Calu3 (cell line): ENCODE measurements at regions not wholly inside any gene's neighbourhood (a gene's known extent, or its start where the extent isn't known, plus 50 kb on each side); places are given as distances from the start of the nearest gene placed in this dataset.
"Not testable (repeated sequence)": the region's sequence is repeated elsewhere in the genome, so short reads cannot be mapped to it uniquely, and the experiment has no call there.

Experiments
- BruUV-seq: library from RNA; stranded (reverse); fragments of 400-500 nt; replicated peaks from 2 replicates; lab custom pipeline; 2021; lab: Mats Ljungman, UMichigan
- CTCF ChIA-PET: fragments of 300-600 bp; sonication (Branson Sonifier 250); formaldehyde crosslinking; loops from one replicate; lab custom pipeline; 2022; ENCODE audit warnings: antibody characterized with exemption; lab: Charles Lee
- DNase-seq: peaks from one replicate; pipeline ENCODE4 v3.0.0; 2022
- H3K27ac Mint-ChIP-seq: one replicate; pipeline ENCODE4 v1.8.0; 2022; ENCODE audit warnings: mixed read lengths; ENCODE audit not compliant: unreplicated experiment
- H3K27me3 Mint-ChIP-seq: one replicate; pipeline ENCODE4 v1.8.0; 2022; ENCODE audit warnings: mixed read lengths; ENCODE audit not compliant: unreplicated experiment
- H3K36me3 Mint-ChIP-seq: one replicate; pipeline ENCODE4 v1.8.0; 2022; ENCODE audit warnings: mild to moderate bottlenecking, moderate library complexity, mixed read lengths; ENCODE audit not compliant: insufficient read depth, unreplicated experiment
- H3K4me1 Mint-ChIP-seq: one replicate; pipeline ENCODE4 v1.8.0; 2022; ENCODE audit warnings: mild to moderate bottlenecking, low read depth, mixed read lengths; ENCODE audit not compliant: unreplicated experiment
- H3K4me3 Mint-ChIP-seq: one replicate; pipeline ENCODE4 v1.8.0; 2022; ENCODE audit warnings: mild to moderate bottlenecking, low read depth, moderate library complexity, mixed read lengths; ENCODE audit not compliant: unreplicated experiment
- H3K9me3 Mint-ChIP-seq: one replicate; pipeline ENCODE4 v1.8.0; 2022; ENCODE audit warnings: low read depth, mixed read lengths; ENCODE audit not compliant: unreplicated experiment
- CTCF ChIP-seq: fragments of 200-600 bp; IDR thresholded peaks from one replicate; pipeline ENCODE4 v1.8.0; 2022; ENCODE audit warnings: antibody characterized with exemption; ENCODE audit not compliant: unreplicated experiment
- intact Hi-C: fragments of 100-400 bp; cut with micrococcal nuclease; formaldehyde crosslinking; loops from one replicate; pipeline ENCODE4 v1.10.0; 2022; ENCODE audit not compliant: unreplicated experiment

- TF ChIP-seq CTCF: no peak
- peaks cover 13% of the 10 kb centered on the region for H3K4me1 Mint-ChIP-seq
- H3K27ac Mint-ChIP-seq: no peak overlapping the region
- no peak overlapping the region for H3K4me3 Mint-ChIP-seq
- no TSS peak for BruUV-seq
- intact Hi-C loops: no loop called here
- no peaks in the 10 kb centered on the region for H3K36me3 Mint-ChIP-seq
- H3K9me3 Mint-ChIP-seq: no peaks in the 10 kb centered on the region
- no peaks in the 10 kb centered on the region for H3K27me3 Mint-ChIP-seq
- CTCF ChIA-PET: interaction anchor here (0.7 kb wide), 2 partner anchors 312 to 319 kb away, joined by 3 read pairs; no protein-coding TSS in a partner anchor
- no peak for DNase-seq
These were observed 108.5 kb downstream of the ZIC4 start for GRCh38 chr3:147297761-147298350.

- H3K36me3 Mint-ChIP-seq: not testable (repeated sequence)
These were observed 119.0 kb downstream of the ZIC4 start for GRCh38 chr3:147287370-147287769.

GRCh38 chr3:147269907-147270306 is 136.4 kb downstream of the ZIC4 start:
- H3K27ac Mint-ChIP-seq: no peak overlapping the region
- TF ChIP-seq CTCF: no peak
- no TSS peak for BruUV-seq
- no peak overlapping the region for H3K4me3 Mint-ChIP-seq
- no peaks in the 10 kb centered on the region for H3K36me3 Mint-ChIP-seq
- peaks cover 8% of the 10 kb centered on the region for H3K9me3 Mint-ChIP-seq
- CTCF ChIA-PET: no interaction called here
- H3K4me1 Mint-ChIP-seq: no peaks in the 10 kb centered on the region
- intact Hi-C loops: no loop called here
- no peak for DNase-seq
- H3K27me3 Mint-ChIP-seq: no peaks in the 10 kb centered on the region

More at GRCh38 chr3:147287370-147287769, 119.0 kb downstream of the ZIC4 start:
- BruUV-seq, intact Hi-C loops, H3K4me3 Mint-ChIP-seq, DNase-seq, H3K9me3 Mint-ChIP-seq, H3K27ac Mint-ChIP-seq, H3K4me1 Mint-ChIP-seq, CTCF ChIA-PET, H3K27me3 Mint-ChIP-seq: not testable (repeated sequence)

GRCh38 chr3:147267434-147267833 is 138.9 kb downstream of the ZIC4 start:
- H3K4me3 Mint-ChIP-seq: no peak overlapping the region
- no peaks in the 10 kb centered on the region for H3K4me1 Mint-ChIP-seq
- no peaks in the 10 kb centered on the region for H3K27me3 Mint-ChIP-seq
- no peak overlapping the region for H3K27ac Mint-ChIP-seq
- H3K36me3 Mint-ChIP-seq: no peaks in the 10 kb centered on the region
- TF ChIP-seq CTCF: no peak
- no peak for DNase-seq
- H3K9me3 Mint-ChIP-seq: peaks cover 6% of the 10 kb centered on the region
- no TSS peak for BruUV-seq
- intact Hi-C loops: no loop called here
- CTCF ChIA-PET: no interaction called here

GRCh38 chr3:147257944-147258343 is 148.4 kb downstream of the ZIC4 start:
- intact Hi-C loops: no loop called here
- DNase-seq: no peak
- Mint-ChIP-seq H3K4me3 (no peak overlapping the region), H3K27me3 (no peaks in the 10 kb centered on the region), H3K9me3 (no peaks in the 10 kb centered on the region), H3K27ac (no peak overlapping the region), H3K4me1 (no peaks in the 10 kb centered on the region), H3K36me3 (no peaks in the 10 kb centered on the region)
- CTCF ChIA-PET: no interaction called here
- no TSS peak for BruUV-seq
- no peak for TF ChIP-seq CTCF
